HG03558 (cell line): ENCODE measurements at regions not wholly inside any gene's neighbourhood (a gene's known extent, or its start where the extent isn't known, plus 50 kb on each side); places are given as distances from the start of the nearest gene placed in this dataset.

Source experiments
- ATAC-seq: cut with Tn5 transposase; IDR thresholded peaks from one replicate; pipeline ENCODE4 v1.9.1; 2021; ENCODE audit warnings: moderate number of reproducible peaks; ENCODE audit not compliant: unreplicated experiment; ENCODE audit errors: extremely low read depth

- ATAC-seq, result peak; percentile 61
Observed at GRCh38 chr9:80156756-80157472, 585.1 kb downstream of the TLE4 start.

- no peak for ATAC-seq
Observed at GRCh38 chr9:80156262-80156661, 584.5 kb downstream of the TLE4 start.

GRCh38 chr9:80147866-80148265, 576.1 kb downstream of the TLE4 start:
- no peak for ATAC-seq

- ATAC-seq, result no peak
Observed at GRCh38 chr9:80146466-80146865, 574.7 kb downstream of the TLE4 start.

GRCh38 chr9:80144856-80145255, 573.1 kb downstream of the TLE4 start:
- no peak for ATAC-seq

GRCh38 chr9:80144406-80144805, 572.6 kb downstream of the TLE4 start:
- no peak for ATAC-seq

GRCh38 chr9:80143899-80144298, 572.1 kb downstream of the TLE4 start:
- ATAC-seq, result no peak

- ATAC-seq, result peak; percentile 89
Observed at GRCh38 chr9:80134487-80134886, 562.7 kb downstream of the TLE4 start.

GRCh38 chr9:80131627-80132026, 559.9 kb downstream of the TLE4 start:
- no peak for ATAC-seq

- ATAC-seq, result no peak
Observed at GRCh38 chr9:80127920-80128319, 556.2 kb downstream of the TLE4 start.

- ATAC-seq, result no peak
Observed at GRCh38 chr9:80125731-80126264, 554.0 kb downstream of the TLE4 start.

GRCh38 chr9:80117031-80117430, 545.3 kb downstream of the TLE4 start:
- no peak for ATAC-seq

GRCh38 chr9:80114241-80114640, 542.5 kb downstream of the TLE4 start:
- no peak for ATAC-seq

GRCh38 chr9:80107931-80108660, 536.3 kb downstream of the TLE4 start:
- no peak for ATAC-seq

GRCh38 chr9:80097476-80097875, 525.7 kb downstream of the TLE4 start:
- ATAC-seq, result no peak

- ATAC-seq, result no peak
Observed at GRCh38 chr9:80094176-80094771, 522.5 kb downstream of the TLE4 start.

- no peak for ATAC-seq
Observed at GRCh38 chr9:80093695-80094094, 521.9 kb downstream of the TLE4 start.

GRCh38 chr9:80091526-80091925, 519.8 kb downstream of the TLE4 start:
- ATAC-seq, result no peak

- no peak for ATAC-seq
Observed at GRCh38 chr9:80090317-80090716, 518.6 kb downstream of the TLE4 start.

GRCh38 chr9:80086822-80087345, 515.1 kb downstream of the TLE4 start:
- no peak for ATAC-seq

GRCh38 chr9:80086386-80086785, 514.6 kb downstream of the TLE4 start:
- ATAC-seq, result no peak
